Astrocyte of the cerebellum (primary cell): ENCODE measurements at regions not wholly inside any gene's neighbourhood (a gene's known extent, or its start where the extent isn't known, plus 50 kb on each side); places are given as distances from the start of the nearest gene placed in this dataset.

Experiments
- DNase-seq: peaks from one replicate; pipeline ENCODE4 v3.0.0-alpha.2; 2011; ENCODE audit warnings: low read depth
- H3K4me3 ChIP-seq: 2 replicates; pipeline ENCODE4 v1.5.1; 2011; ENCODE audit warnings: mild to moderate bottlenecking, low read depth, low read length, moderate library complexity
- in situ Hi-C: cut with HindIII; loops from 2 replicates; pipeline ENCODE4 v1.10.0; 2017; ENCODE audit warnings: low sequenced_read_pairs
- TF ChIP-seq, protein P1 (sequence below): IDR thresholded peaks from 2 replicates; pipeline ENCODE4 v1.5.1; 2012; ENCODE audit warnings: low read length, low read depth, moderate library complexity, mild to moderate bottlenecking; ENCODE audit errors: missing control alignments

DNA sequence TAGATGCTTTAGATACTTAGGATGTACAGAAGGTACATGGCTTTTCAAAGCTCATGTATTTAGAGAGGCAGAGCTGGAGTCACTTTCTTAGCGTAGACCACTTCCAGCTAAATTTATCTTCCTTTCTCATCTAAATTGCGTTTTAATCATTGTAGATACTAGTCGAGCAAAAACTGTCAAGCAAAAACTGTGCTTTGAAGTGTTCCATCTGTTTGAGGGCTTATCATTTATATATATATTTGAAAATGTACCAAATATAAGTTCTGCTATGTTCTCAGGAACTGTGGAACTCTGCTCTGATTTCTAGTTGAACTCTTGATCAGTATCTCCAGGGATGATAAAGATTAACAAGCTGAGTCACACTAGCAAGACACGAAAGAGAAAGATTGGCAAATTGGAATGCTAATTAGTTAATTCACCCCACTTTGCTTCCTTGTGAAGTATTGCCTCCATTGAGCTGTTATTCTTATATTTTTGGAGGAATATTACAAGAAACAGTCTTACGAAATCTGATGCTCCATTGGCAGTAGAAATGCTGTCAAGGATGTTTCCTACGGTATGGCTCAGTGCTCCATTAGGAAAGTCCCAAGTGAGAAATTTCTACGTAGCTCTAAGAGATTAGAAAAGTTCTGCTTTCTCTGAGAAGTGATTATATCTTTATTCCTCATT lies 310.7 kb downstream of the AEBP2 start:
- in situ Hi-C loops = loop anchor here (25.0 kb wide), 1 partner anchor 462 kb away; no protein-coding TSS in a partner anchor
- no peak overlapping the region for H3K4me3 ChIP-seq
- TF ChIP-seq, protein P1, sequence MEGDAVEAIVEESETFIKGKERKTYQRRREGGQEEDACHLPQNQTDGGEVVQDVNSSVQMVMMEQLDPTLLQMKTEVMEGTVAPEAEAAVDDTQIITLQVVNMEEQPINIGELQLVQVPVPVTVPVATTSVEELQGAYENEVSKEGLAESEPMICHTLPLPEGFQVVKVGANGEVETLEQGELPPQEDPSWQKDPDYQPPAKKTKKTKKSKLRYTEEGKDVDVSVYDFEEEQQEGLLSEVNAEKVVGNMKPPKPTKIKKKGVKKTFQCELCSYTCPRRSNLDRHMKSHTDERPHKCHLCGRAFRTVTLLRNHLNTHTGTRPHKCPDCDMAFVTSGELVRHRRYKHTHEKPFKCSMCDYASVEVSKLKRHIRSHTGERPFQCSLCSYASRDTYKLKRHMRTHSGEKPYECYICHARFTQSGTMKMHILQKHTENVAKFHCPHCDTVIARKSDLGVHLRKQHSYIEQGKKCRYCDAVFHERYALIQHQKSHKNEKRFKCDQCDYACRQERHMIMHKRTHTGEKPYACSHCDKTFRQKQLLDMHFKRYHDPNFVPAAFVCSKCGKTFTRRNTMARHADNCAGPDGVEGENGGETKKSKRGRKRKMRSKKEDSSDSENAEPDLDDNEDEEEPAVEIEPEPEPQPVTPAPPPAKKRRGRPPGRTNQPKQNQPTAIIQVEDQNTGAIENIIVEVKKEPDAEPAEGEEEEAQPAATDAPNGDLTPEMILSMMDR = no peak
- DNase-seq = no peak

DNA sequence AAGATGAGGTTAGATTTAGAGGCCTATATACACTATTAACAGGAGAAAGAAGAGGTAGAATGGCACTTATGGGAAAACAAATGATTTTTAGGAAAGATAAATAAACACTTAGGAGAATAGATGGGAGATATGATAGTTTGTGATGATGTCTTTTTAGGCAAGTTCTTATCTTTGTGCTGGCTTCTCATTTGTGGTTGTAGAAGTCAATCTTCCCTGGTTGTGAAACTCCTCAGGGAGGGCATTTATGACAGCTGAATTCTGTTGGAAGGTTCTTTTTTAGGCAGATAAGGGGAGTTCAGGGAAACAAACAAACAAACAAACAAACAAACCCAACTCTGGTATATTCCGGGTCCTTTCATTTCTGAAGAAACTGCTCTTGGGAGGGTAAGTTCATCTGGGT lies 311.8 kb downstream of the AEBP2 start:
- H3K4me3 ChIP-seq = no peak overlapping the region
- TF ChIP-seq, protein P1 = no peak
- in situ Hi-C loops = no loop called here
- no peak for DNase-seq

DNA sequence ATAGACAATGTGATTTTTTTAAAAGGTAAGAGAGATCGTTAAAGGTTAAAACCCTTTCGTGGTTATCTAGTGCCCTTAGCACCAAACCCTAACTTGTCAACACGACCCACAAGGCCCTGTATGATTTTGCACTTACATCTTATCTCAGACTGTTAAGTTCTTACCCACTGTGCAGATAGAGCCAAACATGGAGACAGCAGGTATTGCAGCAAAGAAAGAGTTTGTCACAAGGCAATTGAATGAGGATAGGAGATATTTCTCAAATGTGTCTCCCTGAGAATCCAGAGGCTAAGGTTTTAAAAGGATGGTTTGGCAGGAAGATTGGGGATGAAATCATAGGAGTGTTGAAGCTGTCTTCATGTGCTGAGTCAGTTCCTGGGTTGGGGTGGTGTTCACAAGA lies 313.4 kb downstream of the AEBP2 start:
- DNase-seq = no peak
- TF ChIP-seq, protein P1 = no peak
- H3K4me3 ChIP-seq = no peak overlapping the region
- in situ Hi-C loops = no loop called here

DNA sequence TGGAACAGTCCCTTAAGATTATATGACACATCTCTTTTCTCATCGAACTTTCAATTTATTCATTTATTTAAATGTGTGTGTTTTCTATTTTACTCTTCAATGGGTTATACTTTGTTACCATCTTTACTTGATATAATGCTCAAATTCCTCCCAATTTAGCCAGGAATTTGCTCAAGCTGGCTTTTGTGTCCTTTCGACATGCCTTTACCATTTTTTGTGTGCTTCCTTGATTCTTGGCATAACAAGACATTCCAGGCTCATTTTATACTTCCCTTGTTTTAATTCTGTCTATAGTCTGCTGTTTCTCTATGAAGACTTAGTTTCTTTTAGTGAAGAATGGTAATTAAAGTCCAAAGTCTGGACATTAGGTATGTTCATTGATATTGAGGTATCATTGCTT lies 315.8 kb downstream of the AEBP2 start:
- H3K4me3 ChIP-seq = no peak overlapping the region
- in situ Hi-C loops = no loop called here
- TF ChIP-seq, protein P1 = no peak
- DNase-seq = no peak

DNA sequence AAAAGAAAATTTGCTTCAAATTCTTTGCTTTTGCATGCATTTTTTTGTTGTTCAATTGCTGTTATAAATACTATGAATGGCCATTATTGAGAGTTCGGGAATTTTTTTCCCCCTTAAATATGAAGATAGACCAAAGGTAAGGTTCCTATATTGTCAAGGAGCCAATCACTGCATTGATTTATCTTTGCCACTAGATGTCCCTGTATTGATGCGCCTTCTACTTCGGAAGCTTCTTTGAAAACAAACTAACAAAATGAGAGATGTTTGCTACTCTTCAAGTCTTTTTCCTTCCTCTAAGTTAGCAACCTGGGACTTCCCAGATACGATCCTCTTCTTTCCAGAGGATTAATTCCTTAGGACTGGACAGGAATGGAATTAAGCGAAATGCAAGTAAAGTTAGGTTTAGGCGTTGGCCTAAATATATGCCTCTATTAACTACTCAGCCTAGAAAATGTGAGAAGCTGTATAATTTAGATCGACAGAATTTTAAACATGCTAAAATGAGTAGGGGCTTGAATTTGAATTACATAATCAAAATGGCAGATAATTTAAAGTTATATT lies 318.1 kb downstream of the AEBP2 start:
- DNase-seq = peak; percentile 56
- no peak overlapping the region for H3K4me3 ChIP-seq
- TF ChIP-seq, protein P1 = peak; percentile 63
- in situ Hi-C loops = no loop called here

DNA sequence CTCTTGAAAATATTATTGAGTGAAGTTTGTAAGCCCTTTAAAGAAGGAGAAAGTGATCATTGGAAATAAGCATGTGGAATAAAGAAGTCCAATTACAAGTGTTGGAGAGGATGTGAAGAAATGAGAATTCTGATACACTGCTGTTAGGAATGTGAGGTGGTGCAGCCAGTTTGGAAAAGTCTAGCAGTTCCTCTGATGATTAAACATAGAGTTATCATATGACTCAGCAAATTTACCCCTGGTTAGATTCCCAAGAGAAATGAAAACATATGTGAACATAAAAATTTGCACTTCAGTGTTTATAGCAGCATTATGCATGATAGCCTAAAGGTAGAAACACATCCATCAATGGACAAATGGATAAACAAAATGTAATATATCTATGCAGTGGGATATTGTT lies 319.9 kb downstream of the AEBP2 start:
- H3K4me3 ChIP-seq = no peak overlapping the region
- DNase-seq = peak; percentile 80
- in situ Hi-C loops = no loop called here
- TF ChIP-seq, protein P1 = no peak
